ENCODE measurements at regions not wholly inside any gene's neighbourhood (a gene's known extent, or its start where the extent isn't known, plus 50 kb on each side); places are given as distances from the start of the nearest gene placed in this dataset.

DNA sequence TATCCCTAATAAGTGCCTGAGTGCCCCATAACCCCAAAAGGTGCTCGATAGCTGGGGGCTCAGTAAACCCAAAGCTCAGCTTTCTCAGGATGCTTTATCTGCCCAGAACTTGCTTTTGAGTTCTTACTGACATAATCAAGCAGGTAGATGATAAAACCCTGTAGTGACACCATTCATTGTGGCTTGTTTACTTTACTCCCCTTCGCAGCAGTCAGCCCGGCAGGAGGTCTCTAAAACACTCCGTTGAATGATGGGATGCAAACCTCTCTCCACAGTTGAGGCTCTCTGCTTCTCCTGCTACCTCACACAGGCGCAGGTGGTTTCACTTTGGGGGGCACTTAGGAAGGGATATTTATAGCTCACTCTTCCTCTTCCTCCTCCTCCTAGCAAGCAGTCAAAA, 349.4 kb downstream of the HLX start:
- no peak for TF ChIP-seq TAF1 (IDR thresholded peaks at IDR 0.05; ENCODE audit: borderline replicate concordance, low read depth, low read length)
- no peak for TF ChIP-seq POLR2A (IDR thresholded peaks at IDR 0.05; ENCODE audit: low read depth, low read length)
- TF ChIP-seq POLR2AphosphoS5 (IDR thresholded peaks at IDR 0.05; ENCODE audit: low read depth, low read length) = no peak
